ENCODE measurements at regions not wholly inside any gene's neighbourhood (a gene's known extent, or its start where the extent isn't known, plus 50 kb on each side); places are given as distances from the start of the nearest gene placed in this dataset.

DNA sequence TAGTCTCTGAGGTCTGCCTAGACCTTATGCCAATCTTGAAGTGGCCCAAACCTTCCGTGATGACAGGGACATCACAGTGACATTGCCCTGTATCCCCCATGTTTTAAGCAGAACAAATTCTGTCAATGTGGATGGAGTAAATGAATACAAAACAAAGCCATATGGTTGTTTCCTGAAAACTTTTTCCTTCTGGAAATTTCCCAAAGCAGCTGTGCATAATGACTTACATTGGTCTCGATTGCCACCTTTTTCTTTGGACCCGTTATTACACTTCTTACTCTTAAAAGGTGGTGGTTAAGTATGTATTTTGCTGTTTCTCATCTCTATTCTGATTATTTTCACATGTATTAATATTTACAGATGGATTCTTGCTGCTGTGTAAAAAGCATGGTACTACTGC is 411.2 kb upstream of the KLF6 start:
- no peak for DNase-seq (ENCODE audit: low read depth)

DNA sequence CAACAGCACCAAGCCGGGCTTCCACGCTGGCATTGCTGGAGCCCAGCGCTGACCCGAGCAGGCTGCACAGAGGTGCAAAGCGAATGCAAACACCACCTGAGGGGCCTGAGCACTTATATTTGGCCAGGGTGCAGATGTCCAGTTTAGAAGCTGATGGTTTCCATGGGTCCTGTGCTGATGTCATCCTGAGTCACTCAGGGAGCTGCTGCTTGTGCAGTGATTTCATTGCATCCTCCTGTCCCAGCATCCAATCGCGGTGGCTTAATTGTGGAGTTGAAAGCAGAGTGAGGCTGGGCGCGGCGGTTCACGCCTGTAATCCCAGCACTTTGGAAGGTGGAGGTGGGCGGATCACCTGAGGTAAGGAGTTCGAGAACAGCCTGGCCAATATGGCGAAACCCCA is 410.2 kb upstream of the KLF6 start:
- no peak for DNase-seq (ENCODE audit: low read depth)

DNA sequence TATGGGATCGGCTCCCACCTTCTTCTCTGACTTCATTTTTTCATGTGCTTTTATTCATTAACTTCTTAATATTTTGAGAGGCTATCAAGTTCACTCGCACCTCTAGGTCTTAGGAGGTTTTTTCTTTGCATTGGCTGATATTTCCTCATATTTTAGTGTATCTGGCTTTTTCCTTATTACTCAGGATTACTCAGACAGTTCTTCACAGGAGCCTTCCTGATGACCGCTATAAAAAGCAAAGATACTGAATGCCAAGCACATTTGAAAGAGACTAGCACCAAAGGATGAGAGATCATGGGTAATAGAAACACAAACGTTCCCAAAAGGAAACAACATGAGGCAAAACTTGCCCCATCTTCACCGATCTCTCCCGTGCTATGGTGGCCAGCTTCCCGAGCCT is 409.2 kb upstream of the KLF6 start:
- DNase-seq (ENCODE audit: low read depth): no peak

DNA sequence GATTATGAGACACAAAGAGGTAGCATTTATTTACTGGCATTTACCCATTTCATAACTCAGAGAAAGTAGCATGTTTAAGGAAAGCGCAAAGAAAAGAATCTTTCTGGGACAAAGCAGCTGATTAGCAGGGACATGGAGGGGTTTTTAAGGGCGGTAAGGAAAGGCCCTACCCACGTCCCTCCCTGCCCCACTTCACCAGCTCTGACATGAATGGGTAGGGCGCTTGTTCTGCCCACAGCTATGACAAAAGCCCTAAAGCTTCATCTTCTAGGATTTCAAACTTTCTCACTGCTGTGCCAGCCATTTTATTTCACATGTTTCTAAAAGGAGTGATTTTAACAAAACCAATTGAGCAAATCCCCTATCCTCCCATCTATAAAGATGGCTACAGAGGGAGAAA is 406.9 kb upstream of the KLF6 start:
- no peak for DNase-seq (ENCODE audit: low read depth)

DNA sequence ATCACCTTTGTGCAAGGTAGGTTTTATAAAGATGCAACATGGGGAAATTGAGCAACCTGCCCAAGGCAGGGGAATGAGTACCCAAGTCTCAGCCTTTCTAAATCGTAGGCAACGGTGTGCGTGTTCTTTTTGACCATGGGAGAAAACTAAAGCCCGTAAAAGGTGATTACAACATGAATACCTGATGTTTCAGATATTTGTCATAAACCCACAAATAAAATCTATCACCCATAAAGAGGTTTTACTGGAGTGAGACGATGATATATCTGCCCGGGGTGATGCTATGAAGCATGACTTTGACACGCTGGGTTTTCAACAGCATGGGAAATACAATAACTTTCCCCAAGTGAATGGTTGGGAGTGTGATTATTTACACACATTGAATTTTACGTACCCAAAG is 406.3 kb upstream of the KLF6 start:
- DNase-seq (ENCODE audit: low read depth): no peak

DNA sequence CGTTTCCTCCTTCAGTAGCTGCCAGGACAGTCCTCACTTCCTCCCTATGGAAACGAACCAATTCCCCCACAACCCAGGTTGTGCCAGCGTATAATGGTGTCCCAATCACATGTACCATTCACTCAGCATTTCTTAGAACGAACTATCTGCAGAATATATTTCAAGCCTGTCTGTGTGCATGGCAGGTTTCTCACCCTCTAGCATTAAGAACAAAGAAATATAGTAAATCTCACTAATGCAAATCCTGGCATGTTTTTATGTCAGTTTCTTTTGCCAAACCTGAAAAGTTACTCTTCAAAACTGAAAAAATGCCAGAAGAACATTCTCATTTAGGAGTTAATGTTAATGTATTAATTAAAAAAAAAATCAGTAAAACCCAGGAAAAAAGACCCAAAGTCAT is 405.9 kb upstream of the KLF6 start:
- no peak for DNase-seq (ENCODE audit: low read depth)

DNA sequence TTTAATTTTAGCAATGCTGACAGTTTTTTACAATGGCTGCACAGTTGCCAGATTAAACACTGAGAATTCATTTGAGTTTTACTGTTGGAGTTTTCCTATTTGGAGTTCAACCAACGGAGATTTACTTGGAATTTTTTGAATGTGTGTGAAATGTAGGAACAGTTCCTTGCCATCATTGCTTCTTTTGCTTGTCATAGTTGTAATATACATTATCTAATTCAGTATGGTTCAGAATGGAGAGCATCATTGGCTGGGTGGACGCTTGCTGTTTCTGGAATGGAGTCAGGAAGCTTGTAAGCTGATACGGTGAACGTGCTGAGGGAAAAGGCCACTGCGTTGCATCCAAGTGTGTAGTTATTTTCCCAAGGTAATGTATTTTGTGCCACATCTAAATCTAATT is 404.3 kb upstream of the KLF6 start:
- DNase-seq (ENCODE audit: low read depth): no peak

DNA sequence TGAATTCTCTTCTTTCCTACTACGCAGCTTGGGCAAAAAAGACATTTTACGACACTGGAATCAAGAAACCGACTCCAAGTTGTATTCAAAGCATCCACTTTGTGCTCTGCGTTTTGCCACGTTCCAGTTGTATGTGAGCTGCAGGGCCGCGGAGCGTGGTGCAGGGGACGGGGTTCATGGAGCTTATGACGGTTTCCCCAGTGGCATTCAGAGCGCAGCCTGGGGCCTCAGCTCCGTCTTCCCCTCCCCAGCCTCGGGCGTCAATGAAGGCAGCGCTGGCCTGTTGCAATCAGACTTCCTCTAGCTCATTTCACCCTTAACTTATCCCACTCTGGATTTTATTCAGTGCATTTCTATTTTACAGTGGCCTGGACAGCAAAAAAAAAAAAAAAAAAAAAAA is 403.4 kb upstream of the KLF6 start:
- DNase-seq (ENCODE audit: low read depth): no peak

DNA sequence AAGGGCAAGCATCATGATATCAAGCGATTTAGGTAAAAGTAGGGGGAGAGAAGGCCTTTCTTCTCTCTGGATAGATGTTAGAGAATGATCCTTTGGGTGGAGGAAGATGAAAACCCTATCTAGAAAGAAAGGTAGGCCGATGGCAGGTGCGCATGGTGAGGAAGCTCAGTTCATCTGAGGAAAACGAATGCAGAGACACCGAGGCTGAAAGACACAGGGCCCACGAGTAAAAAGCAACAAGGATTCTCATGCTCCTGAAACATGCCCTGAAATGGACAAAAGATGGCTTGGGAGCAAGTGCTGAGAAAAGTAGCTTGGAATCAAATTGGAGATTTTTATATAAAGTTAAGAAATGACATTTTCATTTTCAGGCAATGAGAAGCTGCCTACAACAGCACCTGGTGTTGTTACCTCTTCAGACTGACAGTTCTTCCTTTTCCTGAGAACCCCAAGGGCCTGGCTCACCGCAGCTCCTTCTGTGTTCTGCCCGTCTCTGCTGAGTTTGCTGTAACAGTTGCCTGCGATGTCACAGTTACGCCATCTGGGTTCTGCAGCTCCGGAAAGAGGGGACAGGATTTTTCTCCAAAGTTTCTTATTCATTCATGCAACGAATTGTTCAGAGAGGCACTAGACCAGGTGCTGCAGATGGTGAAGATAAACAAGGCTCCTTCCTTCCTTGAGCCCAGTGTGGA is 402.0 kb upstream of the KLF6 start:
- DNase-seq (ENCODE audit: low read depth): no peak

DNA sequence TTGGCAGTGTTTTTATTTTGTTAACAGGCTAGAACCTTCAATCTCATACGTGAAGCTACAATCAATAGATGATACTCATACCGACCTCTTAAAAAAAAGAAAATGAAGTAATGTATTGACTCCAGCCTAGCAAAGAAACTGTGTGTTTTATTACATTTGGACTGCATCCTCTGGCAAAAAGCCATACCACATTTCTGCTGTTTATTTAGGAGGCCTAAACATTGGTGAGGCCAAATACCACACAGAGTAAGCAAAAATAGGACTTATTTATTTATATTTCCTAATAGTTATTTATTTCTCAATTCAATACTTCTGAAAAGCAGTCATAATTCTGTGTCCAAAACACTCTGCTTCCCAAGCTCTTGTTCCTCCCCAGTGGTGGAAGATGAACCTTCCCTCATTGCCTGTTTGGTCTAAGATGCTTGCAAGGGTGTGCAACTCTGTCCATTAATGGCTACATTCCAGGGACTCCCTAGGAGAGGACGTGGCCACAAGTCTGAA is 398.8 kb upstream of the KLF6 start:
- DNase-seq (ENCODE audit: low read depth): no peak

DNA sequence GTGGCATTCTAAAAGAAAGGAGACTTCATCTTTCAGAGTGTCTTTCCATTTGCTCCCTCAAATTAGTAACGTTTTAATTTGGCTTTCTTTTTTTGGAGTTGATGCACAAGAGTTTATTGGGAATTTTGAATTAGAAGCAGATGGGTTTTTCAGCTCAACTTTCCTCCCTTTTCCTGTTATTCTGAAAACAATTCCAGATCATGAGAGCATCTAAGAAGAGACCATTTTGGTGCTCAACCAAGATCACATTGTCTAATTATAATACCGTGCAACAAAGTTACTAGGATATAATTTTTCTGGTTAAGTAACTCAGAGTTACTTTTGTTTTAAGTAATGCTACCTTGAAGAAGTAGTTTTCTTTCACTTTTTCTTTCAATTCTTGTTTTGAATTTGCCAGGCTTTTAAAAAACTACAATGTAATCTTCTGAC is 396.6 kb upstream of the KLF6 start:
- no peak for DNase-seq (ENCODE audit: low read depth)

DNA sequence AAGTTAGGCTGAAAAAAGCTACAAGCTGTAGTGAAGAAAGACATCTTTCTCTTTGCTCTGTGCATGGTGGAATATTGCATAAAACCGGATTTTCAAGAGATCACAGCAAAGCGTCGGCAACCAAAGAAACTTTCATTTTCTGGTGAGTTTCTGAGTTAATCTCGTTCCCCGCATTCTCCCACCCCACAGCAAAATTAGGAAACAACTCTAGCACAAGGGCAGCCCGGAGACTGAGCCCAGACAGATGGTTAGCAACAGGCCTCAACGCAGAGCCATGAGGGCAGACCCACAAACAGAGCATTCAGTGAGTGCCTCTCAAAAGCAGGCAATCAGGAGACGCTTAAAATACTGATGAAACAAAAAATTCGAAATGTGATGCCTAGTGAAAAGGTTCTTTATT is 396.1 kb upstream of the KLF6 start:
- no peak for DNase-seq (ENCODE audit: low read depth)

DNA sequence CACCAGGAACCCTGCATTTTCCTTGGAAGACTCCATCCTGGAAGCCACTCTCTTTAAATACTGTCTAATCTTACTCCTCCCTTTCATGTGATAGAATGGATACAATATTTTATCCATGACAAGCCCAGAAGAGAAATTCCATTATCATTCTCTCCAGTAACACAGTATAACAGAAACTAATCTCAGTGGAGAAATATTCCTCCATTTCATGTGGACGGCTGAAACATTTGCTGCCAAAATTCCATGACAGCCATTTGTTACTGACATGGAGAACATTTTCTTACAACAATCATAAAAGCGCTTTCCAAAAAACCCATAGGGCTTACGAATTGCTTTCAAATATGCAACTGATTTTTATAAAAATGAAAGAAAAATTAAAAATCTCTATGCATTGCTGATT is 392.8 kb upstream of the KLF6 start:
- DNase-seq (ENCODE audit: low read depth): no peak

DNA sequence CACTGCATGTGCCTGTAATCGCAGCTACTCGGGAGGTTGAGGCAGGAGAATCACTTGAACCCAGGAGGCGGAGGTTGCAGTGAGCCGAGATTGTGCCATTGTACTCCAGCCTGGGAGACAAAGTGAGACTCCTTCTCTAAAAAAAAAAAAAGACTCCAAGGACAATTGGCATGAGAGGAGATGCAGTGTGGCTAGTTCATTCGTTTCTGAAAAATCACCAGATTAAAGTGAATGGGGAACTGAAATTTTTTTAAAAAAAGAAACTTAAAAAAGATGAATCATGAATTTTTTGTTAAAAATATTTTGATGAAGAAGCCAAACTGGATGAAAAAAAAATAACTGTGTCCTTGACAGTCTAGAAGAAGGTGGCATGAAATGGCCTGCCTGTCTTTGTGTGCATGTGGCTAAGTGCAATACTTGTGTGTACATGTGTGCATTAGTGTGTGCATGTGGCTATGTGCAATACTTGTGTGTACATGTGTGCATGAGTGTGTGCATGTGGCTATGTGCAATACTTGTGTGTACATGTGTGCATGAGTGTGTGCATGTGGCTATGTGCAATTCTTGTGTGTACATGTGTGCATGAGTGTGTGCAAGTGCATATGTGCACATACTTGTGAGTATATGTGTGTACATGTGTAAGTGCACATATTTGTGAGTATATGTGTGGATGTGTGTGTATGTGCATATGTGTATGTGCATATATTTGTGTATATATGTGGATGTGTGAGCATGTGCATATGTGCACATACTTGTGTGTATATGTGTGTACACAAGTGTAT is 391.7 kb upstream of the KLF6 start:
- no peak for DNase-seq (ENCODE audit: low read depth)

DNA sequence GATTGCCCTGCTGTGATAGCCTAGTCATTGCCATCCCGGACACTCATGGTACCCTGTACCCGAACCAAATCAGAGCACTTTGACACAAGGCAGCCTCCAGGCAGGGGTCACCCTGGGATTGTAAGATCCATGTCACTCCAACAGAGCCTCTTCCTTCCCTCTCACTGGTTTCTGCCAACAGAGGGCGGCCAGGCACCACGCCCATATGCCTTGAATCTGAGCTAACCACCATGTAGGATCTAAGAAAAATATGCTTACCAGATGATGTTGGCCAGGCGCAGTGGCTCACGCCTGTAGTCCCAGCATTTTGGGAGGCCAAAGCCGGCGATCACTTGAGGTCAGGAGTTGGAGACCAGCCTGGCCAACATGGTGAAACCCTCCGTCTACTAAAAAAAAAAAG is 389.2 kb upstream of the KLF6 start:
- DNase-seq (ENCODE audit: low read depth): no peak

DNA sequence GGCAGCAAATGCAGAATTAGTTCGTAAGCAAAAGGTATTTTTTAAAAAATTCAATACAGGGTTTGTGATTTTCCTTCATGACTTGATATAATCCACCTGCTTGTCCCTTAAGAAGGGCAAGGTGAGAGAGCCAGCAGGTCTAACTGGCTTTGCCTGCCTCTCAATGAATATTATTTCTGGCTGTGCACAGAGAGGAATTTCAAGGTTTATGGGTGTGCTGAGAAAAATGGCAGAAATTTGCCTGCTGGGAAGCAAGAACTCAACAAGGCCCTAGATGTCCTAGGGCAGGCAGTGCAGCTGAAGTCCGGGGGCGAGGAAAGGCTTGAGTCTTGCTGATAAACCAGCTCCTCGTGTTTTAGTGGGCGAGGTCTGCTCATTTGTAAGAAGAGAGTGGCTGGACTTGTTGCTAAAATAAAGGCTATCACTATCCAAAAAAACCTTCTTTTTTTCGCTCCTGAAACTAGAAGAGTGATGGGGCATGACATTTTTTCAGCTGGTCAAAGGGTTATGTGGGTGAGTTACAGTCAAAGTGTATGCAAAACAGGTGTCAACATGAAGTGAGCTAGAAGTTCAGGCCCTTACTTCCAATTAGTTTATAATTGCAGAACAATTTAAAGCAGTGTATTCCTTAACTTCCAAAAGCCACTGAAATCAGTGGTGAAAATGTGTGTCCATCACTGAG is 385.8 kb upstream of the KLF6 start:
- no peak for DNase-seq (ENCODE audit: low read depth)

DNA sequence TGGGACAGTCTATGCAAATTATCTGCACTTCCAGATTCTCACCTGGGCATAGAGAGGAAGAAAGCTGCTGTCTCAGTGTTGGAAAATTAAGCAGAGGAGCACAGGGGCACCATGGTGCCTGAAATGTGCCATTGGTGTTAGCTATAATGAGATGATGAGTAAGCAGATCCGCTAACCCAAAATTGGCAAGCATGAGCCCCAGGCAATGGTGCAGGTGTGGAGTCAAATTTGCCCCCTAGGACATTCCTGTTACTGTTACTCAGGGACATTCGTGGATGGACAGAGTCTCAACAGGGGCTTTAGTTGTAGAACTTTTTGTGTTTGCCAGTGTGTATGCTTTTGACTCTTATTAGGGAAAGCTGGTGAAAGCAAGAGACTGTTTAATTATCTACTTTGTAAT is 385.2 kb upstream of the KLF6 start:
- no peak for DNase-seq (ENCODE audit: low read depth)

DNA sequence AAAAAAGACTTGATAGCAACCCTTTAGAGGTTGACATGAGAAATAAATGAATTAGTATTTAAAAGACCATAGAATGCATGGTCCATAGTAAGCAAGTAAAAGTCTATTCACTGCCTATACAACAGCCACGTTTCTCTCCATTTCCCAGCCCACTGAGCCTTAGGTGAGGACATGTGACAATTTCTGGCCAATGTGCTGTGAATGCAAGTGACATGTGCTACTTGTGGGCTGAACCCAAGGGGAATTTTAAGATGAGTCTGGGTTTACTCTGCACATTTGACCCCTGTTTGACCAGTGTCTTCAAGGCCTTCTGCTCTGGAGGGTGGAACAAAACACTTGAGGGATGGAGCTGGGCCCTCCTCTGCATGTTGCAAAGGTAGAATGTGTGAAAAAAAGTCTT is 384.4 kb upstream of the KLF6 start:
- no peak for DNase-seq (ENCODE audit: low read depth)

DNA sequence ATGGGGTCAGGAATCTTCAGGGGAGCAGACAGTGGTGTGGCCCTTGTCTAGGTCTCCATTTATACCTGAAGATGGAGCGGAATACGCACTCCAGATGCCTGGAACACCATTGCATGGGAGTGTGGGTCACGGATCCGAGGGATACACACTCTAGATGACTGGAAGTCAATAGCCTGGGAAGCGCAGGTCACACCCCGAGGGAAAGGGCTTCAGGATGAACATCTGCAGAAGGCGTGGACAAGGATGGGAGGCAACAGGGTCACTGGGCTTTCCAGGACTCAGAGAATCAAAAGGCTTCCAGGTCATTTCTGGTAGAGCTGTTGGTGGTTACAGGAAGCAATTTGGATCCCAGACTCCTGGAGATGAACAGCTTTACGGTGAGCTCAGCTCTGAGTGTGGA is 382.2 kb upstream of the KLF6 start:
- DNase-seq (ENCODE audit: low read depth): no peak

DNA sequence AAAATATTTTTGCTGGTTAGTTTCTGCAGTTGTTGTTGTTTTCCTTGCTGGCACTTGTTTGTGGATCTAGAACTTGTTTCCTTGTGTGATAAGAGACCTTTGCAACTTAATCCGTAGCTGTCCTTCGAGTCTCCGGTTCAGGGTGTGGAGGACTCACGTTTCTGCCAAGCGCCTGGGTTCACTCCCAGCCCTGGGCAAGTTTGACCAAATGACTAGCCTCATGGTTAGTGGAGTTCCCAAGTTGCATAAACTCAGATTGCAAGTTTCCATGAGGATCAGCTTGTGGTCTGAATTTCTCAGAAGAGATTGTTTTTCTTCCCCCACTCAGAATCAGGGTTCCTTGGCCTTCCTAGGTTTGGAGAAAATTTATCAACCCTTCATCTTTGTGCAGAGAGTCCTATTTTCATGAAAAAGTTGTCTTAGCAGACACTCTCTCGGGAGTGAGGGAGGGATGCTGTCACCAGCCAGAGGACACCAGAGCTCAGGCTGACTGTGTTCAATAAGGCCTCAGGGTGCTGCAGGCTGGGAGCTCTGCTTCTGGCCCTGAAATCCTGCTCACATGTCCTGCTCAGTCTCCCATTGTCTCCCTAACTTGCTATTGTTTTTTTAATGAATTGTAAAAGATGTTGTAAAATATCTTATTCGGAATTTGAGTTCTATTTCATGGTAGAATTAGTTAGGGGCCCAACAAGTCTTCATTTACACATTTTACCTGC is 377.7 kb upstream of the KLF6 start:
- no peak for DNase-seq (ENCODE audit: low read depth)

DNA sequence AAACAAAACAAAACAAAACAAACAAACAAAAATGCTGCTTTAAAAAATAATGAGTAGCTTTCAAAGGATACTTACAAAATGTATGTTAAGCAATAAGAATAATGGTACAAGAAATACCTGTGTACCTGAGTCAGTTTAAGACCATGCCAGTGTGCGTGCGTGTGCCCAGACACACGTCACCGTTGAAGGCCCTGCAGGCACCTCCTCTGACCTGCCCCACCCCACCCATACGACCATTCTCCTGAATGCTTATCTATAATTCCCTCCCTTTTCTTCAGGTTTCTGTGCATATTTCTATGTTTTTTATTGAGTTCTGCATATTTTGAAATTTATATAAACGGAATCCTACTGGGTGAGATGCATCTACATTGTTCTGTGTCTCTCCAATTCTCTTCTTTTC is 374.2 kb upstream of the KLF6 start:
- no peak for DNase-seq (ENCODE audit: low read depth)

DNA sequence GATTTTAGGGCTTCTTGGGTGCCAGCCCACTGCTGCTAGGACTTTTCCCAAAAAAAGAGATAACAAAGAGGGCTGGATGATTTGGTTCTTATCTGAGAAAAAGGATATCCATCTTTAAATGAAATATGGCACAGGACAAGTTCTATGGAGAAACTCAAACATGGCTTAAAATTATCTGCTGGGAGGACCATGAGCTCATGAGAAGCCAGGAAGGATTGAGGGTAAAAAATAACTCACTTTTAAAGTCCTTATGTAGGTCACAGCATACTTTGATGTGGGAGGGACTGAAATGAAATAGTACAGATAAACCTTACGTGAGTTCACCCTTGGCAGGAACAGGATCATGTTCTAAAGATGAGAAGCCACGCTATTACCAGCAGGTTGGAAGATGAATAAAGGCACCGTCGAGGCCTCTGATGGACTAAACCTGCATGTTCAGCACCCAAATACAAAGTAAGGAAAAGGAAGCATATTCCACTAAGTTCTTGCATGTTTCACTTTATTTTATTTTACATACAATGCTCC is 369.2 kb upstream of the KLF6 start:
- DNase-seq (ENCODE audit: low read depth): no peak

Measured in stimulated activated CD4-positive, alpha-beta T cell treated with anti-CD3 and anti-CD28 coated beads, Interleukin-2, amount 100 ng/mL, for 4 hours (primary cell).